ENCODE measurements at regions not wholly inside any gene's neighbourhood (a gene's known extent, or its start where the extent isn't known, plus 50 kb on each side); places are given as distances from the start of the nearest gene placed in this dataset.

DNA sequence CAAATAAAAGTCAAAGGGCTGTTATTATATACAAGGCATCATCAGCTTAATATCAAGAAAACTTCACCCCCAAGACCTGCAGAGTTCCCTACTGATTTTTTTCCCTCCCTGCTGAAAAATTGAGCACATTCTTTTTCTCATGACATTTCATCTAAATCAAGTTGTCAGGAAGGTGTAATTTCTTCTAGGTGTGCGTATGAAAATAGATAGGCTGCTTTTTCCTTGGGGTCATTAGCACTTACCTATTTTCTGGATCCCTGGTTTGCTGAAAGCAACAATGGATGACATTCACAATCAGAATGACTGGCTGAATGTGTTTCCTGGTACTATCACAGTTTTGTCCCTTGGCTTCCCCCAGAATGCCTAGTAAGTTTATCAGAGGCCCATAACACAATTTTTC, 225.0 kb upstream of the KIRREL3 start:
- DNase-seq (ENCODE audit: low spot score) = no peak

DNA sequence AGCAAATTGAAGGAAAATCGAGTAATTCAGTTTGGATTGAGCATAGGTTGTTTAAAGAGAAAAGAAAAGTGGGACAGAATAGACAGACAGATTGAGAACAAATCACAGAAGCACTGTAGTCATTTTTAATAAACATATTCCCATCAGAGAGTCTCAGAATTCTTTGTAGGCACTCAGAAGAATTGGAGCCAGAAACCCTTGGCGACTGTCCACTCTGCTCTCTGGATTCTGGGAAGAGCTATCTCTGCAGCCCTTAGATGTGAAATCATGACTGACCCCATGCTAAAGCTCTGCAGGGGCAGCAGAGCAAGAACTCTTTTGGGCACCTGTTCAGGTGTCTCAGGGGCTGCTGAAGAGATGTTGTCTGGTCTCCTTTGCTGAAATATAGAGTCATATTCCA, 223.7 kb upstream of the KIRREL3 start:
- DNase-seq (ENCODE audit: low spot score) = no peak

DNA sequence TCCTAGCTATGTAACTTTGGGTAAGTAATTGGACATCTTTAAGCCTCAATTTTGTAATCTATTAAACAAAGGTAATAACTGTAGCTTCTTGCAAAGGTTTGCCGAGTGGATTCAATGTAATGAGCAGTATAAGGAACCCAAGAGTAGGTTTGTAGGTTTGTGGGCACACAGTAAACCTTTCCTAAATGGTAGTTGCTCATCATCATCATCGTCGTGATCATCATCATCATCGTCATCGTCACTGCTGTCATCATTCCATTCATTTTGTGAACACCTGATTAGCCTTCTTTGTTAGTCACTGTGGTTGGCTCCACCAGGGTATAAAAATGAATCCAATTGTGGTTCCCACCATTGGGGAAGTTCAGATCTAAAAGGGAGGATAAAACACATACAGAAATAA, 223.1 kb upstream of the KIRREL3 start:
- DNase-seq (ENCODE audit: low spot score) = no peak

DNA sequence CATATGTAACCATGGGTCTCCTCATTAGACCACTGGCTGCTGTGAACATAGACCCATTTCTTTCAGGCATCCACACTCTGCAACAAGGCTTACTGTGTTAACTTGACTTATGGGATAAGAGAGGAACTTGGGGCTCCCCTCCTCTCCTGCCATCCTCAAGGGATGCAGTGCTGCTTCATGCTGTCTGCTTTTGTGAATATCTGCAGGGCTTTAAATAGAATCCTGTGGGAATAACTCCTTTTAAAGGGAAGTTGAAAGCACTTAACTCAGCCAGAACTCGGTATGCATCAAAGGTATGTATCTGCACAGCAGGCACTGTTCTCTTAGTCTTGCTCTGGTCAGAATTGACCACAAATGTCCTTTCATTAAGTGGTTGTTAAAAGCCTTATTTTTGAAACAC, 222.5 kb upstream of the KIRREL3 start:
- DNase-seq (ENCODE audit: low spot score) = no peak

DNA sequence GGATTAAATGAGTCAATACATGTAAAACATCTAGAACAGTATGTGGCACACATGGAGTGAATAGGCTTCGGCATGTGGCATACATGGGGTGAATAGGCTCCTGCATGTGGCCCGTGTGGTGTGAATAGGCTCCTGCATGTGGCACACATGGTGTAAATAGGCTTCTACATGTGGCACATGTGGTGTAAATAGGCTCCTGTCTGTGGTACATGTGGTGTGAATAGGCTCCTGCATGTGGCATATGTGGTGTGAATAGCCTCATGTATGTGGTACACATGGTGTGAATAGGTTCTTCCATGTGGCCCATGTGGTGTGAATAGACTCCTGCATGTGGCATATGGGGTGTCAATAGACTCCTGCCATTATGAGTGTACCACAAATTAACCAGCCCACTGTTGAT, 219.1 kb upstream of the KIRREL3 start:
- no peak for DNase-seq (ENCODE audit: low spot score)

DNA sequence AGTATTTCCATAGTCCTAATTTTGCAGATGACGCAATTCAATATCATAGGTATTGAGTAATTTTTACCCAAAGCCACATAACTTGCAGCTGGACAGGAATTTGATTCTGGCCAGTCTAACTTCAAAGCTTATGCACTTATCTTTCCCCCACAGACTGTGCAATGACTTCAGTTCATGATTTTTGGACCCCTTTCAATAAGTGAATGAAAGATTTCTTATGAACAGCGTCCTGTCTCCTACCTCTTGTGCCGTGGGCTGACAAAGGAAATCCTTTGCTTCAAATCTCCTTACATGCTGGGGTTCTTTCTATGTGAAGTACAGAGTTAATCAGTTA, 217.7 kb upstream of the KIRREL3 start:
- DNase-seq (ENCODE audit: low spot score) = no peak

DNA sequence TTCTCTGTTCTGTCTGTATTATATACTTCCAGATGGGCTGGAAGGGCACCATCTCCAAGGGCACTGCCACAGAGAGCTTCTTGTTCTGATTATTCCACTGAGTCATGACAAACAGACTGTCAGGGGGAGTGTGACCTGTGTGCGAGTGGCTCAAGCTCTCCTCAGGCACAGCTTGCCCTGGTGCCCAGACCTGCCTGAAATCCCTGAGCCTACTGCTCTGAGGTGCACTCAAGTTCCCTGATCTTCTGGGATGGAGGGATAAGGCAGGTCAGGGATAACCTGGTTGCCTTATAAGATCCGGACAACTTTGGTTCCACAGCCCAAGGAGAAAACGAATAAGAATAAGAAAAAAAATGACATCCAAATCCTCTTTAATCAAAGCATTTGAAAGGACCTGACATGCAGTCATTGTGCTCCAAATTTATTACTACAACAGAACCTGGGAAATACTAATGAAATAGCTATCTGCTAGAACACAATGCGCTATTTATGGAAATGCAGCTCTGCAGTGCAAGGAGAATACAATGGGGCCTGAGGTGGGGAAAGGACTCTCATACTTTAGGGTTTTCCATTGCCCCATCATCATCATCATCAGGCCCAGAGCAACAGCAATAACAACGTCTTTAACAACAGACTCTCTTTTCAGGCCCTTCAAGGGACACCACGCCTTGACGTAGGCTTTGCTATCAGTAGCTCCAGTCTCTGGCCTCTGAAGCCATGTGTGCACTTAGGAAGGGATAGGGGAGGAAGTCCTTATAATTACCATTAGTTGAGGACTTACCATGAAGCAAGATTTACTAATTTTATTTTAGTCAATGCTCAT, 217.1 kb upstream of the KIRREL3 start:
- no peak for DNase-seq (ENCODE audit: low spot score)

DNA sequence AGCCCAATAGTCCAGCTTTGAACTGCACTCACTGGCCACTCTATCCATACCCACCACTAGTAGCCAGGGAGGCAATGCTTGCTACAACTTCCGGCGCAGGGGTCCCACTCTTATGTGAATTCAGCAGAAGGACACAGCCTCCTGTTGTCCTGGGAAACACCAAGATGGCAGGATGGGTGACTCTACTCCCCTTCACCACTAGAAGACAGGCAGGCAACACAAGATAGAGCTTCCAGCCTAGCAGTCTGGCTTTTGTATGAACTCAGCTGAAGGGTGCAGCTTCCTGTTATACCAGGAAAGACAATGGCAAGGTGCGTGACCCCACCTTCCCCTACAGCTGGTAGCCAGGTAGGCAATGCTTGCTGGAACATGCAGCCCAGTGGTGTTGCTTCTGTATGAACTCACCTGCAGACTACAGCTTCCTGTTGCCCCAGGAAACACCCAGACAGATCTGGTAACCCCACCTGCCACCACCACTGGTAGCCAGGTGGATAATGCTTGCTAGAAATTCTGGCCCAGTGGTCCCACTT, 205.2 kb upstream of the KIRREL3 start:
- DNase-seq (ENCODE audit: low spot score) = no peak

DNA sequence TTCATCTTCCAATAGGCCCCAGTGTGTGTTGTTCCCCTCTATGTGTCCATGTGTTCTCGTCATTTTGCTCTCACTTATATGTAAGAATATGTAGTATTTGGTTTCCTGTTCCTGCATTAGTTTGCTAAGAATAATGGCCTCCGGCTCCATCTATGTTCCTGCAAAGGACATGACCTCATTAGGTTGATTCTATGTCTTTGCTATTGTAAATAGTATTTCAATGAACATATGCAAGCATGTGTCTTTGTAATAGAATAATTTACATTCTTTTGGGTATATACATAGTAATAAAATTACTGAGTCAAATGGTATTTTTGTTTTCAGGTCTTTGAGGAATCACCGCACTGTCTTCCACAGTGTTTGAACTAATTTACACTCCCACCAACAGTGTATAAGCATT, 202.9 kb upstream of the KIRREL3 start:
- DNase-seq (ENCODE audit: low spot score) = no peak

DNA sequence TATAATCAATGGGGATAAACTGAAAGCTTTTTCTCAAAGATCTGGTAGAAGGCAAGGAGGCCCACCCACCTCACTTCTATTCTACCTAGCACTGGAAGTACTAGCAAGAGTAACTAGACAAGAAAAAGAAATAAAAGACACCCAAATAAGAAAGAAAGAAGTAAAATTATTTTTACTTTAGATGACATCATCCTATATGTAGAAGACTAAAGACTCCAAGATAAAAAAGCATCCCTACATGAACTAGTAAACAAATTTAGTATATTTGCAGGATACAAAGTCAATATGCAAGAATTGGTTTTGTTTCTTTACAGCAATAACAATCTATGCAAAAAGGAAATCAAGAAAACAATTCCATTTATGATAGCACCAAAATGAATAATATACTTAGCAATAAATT, 201.5 kb upstream of the KIRREL3 start:
- no peak for DNase-seq (ENCODE audit: low spot score)

DNA sequence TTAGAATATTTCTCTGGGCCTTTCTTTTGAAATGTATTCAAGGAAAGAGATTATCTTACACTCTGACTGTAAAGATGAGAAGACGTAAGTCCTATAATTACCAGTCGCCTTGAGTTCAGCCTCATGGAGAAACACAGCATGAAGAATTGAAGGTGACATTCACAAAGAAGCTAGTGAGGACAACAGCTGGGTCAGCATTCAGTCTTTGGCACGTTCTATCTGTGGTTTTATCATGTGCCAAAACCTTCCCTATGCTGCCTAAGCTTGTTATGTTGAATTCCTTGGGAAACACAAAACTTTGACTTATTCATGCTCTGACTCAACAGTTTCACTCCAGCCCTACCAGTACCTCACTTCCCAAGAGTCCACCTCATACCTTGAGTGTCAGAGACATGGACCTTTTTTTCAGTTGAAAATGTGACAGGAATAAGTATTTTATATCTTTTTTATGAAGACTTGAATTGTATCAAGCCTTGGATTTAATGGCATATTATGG, 198.8 kb upstream of the KIRREL3 start:
- no peak for DNase-seq (ENCODE audit: low spot score)

DNA sequence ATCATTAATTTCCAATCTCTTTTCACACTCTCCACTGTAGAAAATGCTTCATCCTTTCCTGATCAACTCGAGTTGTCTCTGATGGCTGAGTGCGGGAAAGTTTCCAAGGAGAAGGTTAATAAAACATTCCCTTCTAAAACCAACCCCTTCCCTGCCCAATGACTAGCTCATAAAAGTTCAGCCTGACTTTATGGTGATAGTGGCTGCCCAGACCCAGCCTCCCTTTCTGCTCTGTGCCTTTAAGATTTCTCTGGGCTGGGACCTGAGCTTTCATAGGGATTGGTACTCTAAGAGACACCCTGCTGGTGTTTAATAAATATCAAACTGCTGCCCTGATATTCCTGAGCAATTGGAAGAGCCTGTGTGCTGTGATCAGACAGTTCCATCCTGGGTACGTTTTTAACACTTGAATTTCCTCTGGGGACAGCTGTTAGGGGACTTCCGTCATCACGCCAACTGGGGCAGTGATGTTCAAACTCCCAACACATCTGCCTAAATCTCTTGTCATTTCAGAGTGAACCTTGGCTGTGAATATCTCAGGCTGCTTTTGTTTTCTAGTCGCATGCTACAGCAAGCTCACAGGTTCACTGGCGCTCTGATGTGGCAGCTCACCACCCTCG, 195.0 kb upstream of the KIRREL3 start:
- DNase-seq (ENCODE audit: low spot score) = no peak

DNA sequence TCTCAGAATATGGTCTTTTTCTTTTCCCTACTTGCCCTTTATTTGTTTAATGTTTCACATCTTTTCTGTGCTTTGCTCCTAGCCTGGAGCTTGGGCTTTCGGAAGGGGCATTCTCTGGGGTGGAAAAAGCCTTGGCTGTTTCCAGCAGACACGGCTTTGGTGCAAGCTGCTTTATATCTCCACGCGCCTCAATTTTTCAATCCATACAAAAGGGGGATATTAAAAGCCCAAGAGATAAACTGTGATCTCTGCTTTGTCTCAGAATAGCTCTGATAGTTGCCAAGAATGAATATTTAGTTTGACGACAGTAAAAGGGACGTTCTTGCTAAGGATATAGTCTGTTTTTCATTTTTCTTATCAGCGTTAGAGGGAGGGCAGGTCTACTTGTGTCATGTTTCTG, 194.0 kb upstream of the KIRREL3 start:
- DNase-seq (ENCODE audit: low spot score) = no peak

DNA sequence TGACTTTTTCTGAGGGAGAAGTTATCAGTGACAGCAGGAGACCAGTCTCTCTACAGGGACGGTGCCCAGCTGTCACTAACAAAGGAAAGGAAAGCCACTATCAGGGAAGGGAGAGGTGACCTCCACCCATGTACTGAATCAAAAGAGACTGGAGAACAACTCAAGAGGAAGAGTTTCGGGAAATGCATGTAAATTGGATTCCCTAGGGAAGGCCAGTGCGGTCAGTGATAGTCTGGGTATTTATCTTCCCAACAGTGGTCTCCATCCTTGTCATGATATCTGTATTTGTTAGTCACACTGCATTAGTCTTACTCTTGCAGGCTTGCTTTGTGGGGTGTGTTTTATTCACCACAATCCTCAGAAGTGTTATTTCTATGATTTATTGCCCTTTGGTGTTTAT, 193.4 kb upstream of the KIRREL3 start:
- no peak for DNase-seq (ENCODE audit: low spot score)

DNA sequence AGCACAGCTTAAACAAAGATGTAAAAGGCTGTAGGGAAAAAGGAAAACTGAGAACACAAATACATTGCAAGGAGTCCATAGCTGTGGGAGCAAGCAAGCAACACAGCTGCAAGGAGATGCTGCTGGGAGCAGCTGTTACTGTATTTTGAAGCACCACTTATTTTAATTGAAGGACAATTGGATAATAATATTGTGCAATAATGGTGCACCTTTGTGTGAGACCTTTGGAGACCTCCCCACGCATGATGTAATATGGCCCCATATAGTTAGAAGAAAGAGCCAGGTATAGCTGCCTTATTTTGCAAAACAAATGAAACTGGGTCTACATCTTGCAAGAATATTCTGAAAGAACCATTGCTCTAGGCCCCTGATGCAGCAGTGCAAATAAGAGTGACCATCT, 191.1 kb upstream of the KIRREL3 start:
- no peak for DNase-seq (ENCODE audit: low spot score)

DNA sequence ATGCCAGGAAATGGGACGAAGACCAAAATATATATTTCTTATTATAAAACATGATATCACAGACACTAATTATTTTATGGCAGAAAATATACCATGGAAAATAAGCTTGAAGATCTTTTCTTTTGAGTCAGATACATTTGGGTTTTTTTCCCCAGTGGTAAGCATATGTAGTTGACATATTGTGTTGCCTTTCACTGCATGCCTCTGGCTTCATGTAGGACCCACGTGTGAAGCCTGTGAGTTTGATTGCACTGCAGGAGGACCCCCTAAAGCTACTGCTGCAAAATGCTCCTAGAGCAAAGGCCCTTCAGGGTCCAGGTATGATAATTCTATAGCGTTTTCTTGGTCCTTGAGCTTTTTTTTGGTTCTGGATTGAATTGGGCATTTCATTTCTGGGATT, 190.7 kb upstream of the KIRREL3 start:
- no peak for DNase-seq (ENCODE audit: low spot score)

DNA sequence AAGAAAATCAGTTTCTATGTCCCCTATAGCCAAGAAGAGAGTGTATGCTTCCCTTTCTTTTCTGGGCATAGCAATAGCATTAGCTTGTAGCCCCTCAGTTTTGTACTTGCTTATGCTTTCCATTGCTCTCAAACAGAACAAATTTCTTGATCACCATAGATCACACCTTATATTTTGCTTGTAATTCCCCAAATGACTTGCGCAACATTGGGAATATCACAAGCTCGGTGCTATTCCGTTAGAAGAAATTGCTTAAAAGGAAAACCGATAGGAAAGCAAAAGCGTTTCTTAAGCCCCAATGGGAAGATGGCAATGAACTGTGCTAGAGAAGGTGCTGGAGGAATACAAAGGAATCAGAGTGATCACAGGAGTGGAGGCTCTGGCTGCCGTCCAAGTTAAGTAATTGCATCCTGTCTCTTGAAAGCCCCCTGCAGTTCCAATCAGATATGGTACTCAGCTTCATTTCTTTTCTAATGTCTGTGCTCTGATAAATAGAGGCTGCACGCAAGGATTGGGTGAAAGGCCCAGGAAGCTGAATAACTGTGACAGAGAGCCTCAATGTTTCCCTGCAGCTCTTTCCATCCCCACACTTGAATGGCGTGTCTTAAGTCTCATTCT, 182.1 kb upstream of the KIRREL3 start:
- DNase-seq (ENCODE audit: low spot score) = no peak

DNA sequence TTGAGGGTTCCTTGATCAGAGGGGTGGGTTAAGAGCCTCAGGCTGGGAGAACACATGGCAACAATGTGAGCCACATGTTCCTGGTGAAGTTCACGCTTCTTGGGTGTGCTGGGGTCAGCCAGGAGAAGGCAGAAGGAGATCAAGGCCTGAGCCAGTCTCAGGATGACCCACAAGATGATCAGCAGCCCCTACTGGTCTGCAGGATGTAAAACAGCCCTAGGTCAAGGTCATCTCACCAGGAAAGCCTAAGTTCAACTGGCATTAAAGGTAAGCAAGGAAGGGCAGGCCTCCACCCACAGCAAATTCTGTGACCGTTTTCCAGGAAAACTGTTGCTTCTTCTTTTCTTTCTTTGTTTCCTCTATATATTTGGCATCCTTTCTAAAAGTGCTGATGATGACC, 156.7 kb upstream of the KIRREL3 start:
- DNase-seq (ENCODE audit: low spot score) = no peak

DNA sequence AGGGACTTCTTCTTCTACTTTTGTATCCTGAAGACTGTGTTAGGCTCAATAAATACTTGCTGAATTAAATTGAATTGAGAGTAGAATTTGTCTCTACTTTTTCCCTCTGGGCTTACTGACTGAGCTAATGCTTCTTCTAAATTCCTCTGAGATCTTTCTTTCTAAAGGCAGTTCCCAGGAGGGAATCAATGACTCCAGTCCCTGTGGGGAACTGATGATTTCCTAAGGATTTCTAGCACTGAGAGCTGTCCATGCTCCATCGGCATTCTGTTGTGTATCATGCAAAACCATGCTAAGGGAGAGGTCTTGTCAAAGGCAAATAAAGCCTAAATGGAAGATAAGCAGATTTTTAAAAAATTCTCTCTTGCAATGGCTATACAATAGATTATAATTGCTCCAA, 148.8 kb upstream of the KIRREL3 start:
- DNase-seq (ENCODE audit: low spot score) = no peak

DNA sequence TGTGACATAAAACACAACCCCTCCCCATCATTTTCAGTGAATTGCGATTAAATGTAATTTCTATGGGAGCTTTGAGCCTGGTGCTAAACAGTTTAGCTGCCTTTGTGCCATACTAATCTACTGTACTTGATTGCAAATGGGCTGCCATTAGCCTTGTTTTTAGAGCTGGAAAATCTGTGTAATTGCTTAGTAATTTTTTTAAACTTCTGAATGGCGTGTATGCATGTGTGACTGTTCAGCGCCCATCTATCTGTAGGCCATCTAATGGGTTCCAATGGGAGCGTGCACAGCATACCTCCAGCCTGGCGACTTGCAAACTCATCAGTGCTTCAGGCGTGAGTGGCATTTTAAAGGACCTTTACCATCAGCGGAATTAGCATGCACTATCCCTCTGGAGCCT, 142.7 kb upstream of the KIRREL3 start:
- DNase-seq (ENCODE audit: low spot score) = no peak

DNA sequence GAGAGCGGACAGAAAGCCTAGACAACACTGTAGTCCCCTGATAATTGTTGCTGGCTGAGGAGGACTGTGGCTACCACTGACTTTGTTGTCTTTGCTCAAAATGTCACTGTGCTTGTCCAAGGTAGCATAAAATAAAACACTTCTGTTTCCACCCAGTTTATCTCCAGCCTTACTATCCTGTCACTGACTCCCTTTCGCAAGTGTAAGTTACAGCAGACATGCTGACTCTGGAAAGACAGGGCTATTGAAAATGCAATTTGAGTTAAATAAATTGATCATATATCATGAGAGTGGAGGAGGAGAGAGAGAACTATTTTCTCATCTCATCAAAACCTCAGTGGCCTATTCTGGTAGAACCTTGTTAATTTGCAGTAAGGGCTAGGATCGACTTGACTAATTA, 138.0 kb upstream of the KIRREL3 start:
- no peak for DNase-seq (ENCODE audit: low spot score)

DNA sequence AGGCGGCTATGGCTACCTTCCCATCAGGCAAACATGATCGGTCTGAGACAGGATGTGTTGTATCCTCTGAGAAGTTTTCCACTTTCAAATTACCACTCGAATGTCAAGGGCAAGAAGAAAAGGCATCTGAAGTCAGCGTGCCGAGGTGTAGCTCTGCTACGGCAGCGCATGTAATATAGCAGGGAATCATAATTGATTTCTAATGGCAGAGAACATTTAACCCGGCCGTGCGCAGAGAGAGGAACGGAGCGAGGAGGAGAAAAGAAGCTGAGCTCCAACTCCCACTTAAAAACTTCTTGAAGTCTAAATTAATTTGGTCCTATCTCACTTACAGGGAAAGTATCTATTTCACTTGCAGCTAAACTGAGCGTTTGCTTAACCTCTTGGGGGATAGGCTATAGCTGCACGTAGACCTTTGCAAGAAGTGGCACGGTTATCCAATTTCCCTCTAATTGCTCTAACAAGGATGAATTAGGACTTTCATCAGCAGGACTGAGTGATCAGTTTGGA, 137.3 kb upstream of the KIRREL3 start:
- DNase-seq (ENCODE audit: low spot score) = no peak

DNA sequence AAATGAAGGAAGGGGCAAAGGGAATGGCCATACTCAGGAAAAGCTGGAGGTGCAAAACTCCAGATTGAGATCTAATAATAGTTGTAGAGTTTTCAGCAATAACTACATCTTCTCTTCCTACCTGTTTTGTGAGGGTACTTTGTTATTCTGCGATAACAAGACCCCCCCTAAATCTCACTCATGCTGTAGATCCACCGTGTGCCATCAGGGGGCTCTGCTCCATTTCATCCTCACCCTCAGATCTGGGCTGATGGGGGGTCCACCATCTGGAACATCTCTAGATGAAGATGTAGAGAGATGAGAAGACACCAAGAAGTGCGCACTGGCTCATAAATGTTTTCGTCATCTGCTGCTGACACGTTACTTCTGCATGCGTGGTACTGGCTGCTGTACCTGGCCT, 135.9 kb upstream of the KIRREL3 start:
- DNase-seq (ENCODE audit: low spot score) = no peak

All from AG08396 (cell line).